ENCODE measurements at regions not wholly inside any gene's neighbourhood (a gene's known extent, or its start where the extent isn't known, plus 50 kb on each side); places are given as distances from the start of the nearest gene placed in this dataset.

DNA sequence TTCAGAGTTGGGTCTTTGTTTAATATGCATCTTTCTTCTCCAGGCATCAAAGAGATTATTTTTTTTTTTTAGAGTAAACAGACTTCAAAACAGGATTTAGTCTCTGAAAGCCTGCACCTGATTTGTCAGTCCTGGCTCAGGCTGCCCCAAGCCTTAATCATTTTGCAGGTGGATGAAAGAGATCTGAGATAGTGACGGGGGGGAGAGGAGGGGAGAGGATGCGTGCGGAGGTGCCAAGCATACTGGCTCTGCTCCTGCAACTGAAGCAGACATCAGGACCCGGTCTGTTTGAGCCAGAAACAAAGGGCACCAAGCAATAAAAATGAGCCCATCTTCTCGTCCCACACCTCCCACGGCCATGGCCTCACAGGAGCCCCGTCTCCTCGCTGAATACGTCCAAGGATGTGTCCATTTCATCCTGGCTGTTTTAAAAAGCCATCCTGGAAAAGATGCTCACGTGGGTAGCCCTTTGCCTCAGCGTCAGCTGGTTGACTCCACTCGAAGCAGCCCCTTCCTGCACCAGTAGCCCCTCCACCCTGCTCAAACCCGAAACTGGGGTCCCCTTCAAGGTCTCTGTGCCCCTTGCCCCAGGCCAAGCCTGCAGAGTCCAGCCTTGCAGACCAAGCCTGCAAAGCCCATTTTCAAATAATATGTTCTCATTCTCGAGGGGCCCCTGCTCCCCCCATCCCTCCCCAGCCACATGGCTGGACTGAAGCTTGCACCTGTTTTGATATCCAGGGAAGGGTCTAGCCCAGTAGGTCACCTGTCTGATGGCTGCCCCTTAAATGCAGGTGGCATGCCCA, 84.8 kb upstream of the TNRC6C start:
- DNase-seq (ENCODE audit: low read depth in 1 of 2, low spot score in 1 of 2) = no peak
- in situ Hi-C loops (cut with HindIII; ENCODE audit: low pct_unique_long_range_greater_than_20kb, low sequenced_read_pairs) = no loop called here
- TF ChIP-seq JUND (IDR thresholded peaks at IDR 0.05; ENCODE audit: low read depth) = no peak

DNA sequence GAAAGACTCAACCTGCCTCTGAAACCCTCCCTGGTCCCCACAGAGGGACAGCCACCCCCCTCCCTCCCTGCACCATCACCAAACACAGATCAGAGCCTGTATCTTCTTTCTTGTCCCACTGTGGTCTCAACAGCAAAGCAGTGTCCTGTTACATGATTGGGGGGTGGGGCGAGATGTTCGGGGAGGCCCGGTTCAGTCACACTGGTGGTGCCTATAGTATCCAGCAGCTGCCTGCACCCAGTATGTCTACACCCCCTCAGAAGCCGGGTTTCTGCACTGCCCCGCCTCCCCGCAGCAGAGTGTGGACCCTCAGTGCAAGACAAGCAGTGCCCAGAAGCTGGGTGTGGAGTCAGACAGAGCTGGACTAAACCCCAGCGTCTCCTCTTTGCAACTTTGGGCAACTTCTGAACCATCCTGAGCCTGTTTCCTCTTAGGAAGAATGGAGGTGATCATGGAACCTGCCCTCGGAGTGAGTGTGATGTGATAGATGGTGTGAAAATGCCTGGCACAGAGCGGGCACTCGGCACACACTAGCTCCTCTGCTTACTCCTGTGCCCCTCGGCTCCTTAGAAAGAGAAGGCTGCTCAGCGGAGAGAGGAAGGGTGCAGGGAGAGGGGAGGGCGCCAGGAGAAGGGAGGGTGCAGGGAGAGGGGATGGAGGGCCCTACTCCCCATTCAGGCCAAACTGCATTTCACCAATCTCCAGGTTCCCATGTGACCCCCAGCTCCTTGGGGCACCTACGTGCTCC, 84.0 kb upstream of the TNRC6C start:
- no peak for DNase-seq (ENCODE audit: low read depth in 1 of 2, low spot score in 1 of 2)
- no peak for TF ChIP-seq JUND (IDR thresholded peaks at IDR 0.05; ENCODE audit: low read depth)
- in situ Hi-C loops (cut with HindIII; ENCODE audit: low pct_unique_long_range_greater_than_20kb, low sequenced_read_pairs) = no loop called here

DNA sequence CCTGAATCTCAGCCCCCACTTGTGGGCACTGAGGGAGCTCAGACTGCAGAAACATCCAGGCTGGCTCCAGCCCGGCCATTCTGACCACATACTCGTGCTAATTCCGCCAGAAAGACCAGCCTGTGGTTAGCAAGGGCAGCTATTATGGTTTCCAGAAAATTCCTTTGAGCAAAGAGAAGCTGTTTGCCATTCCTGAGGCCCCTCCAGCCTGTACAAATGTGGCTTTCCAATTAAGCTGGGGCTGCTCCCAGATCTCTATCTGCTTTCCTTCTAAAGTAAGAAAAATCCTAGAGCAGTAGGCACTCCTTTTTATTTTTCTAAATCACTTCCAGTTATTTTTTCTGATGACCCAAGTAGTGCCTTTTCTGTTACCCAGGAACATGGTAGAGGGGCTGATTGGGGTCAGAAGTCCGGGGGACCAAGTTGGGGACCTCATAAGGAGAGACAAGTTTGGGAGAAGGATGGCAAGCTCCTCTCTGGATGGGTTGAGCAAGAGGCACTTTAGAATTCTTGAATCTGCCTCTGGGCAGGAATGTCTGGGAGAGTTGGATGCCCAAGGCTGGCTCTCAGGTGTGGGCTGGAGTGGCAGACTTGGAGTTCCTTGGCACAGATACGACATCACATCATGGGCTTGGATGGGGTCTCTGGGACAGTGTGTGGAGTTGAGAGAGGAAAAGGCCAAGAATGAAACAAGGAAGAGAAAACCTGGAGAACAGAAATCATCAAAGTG, 83.3 kb upstream of the TNRC6C start:
- DNase-seq (ENCODE audit: low read depth in 1 of 2, low spot score in 1 of 2) = peak; percentile 43 to 75
- no peak for TF ChIP-seq JUND (IDR thresholded peaks at IDR 0.05; ENCODE audit: low read depth)
- in situ Hi-C loops (cut with HindIII; ENCODE audit: low pct_unique_long_range_greater_than_20kb, low sequenced_read_pairs) = no loop called here

- no peak for TF ChIP-seq JUND (IDR thresholded peaks at IDR 0.05; ENCODE audit: low read depth)
- in situ Hi-C loops (cut with HindIII; ENCODE audit: low pct_unique_long_range_greater_than_20kb, low sequenced_read_pairs) = no loop called here
- DNase-seq (ENCODE audit: low read depth in 1 of 2, low spot score in 1 of 2) = peak in 1 of 2 experiments; percentile 48
These were observed 82.5 kb upstream of the TNRC6C start for GRCh38 chr17:77875881-77876509.

DNA sequence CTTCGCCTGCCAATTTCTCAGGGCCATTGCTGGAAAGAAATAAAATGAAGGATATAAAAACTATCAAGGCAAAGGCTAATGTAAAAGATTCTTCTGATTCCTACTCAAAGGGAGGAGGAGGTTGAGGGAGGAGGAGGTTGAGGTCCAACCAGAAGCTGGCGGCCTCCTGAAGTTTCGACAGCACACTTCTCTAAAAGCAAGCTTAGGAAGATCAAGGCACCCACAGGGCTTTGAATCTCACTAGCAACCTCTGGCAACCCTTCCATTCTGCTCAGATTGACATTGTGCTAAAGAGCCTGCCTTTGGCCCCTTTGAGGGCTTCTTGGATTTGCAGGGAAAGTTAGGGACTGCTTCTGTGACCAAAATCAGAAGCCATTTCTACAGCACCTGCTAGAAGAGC, 81.5 kb upstream of the TNRC6C start:
- TF ChIP-seq JUND (IDR thresholded peaks at IDR 0.05; ENCODE audit: low read depth) = no peak
- DNase-seq (ENCODE audit: low read depth in 1 of 2, low spot score in 1 of 2) = no peak
- in situ Hi-C loops (cut with HindIII; ENCODE audit: low pct_unique_long_range_greater_than_20kb, low sequenced_read_pairs) = no loop called here

GRCh38 chr17:77877646-77878355, 80.7 kb upstream of the TNRC6C start:
- no peak for TF ChIP-seq JUND (IDR thresholded peaks at IDR 0.05; ENCODE audit: low read depth)
- DNase-seq (ENCODE audit: low read depth in 1 of 2, low spot score in 1 of 2) = no peak
- in situ Hi-C loops (cut with HindIII; ENCODE audit: low pct_unique_long_range_greater_than_20kb, low sequenced_read_pairs) = no loop called here

DNA sequence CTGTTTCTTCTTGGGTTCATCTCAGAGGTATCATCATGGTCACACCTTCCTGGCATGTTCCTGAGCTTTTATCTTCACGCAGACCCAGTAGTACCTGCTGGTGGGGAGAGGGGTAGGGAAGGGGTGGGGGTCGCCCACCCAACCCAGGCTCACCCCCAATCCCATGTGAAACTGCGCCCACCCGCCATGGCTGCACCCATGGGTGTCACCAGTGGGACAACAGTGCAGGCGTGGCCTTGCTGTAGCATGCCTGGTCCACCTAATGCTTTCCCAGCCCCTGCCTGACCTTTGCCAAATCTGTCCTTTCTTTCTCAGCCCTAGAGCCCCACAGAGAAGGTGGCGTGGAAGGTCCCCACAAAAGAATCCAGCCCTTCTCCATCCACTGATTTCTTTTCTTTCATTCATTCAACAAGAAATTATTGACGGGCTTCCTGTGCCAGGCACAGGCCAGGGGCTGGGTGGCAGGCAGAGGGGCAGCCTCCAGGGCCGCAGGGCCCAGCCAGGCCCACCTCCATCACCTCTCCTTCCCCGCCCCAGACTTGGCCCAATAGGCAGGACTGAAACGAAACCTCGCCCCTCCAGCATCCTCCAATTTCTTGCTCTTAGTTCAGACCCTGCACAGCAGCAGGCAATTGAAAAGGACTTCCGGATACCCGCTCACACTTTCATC, 79.1 kb upstream of the TNRC6C start:
- no peak for DNase-seq (ENCODE audit: low read depth in 1 of 2, low spot score in 1 of 2)
- in situ Hi-C loops (cut with HindIII; ENCODE audit: low pct_unique_long_range_greater_than_20kb, low sequenced_read_pairs) = no loop called here
- TF ChIP-seq JUND (IDR thresholded peaks at IDR 0.05; ENCODE audit: low read depth) = no peak

- in situ Hi-C loops (cut with HindIII; ENCODE audit: low pct_unique_long_range_greater_than_20kb, low sequenced_read_pairs) = no loop called here
- no peak for DNase-seq (ENCODE audit: low read depth in 1 of 2, low spot score in 1 of 2)
- no peak for TF ChIP-seq JUND (IDR thresholded peaks at IDR 0.05; ENCODE audit: low read depth)
These were observed 78.6 kb upstream of the TNRC6C start for GRCh38 chr17:77879896-77880280.

GRCh38 chr17:77880711-77881450, 77.6 kb upstream of the TNRC6C start:
- no peak for TF ChIP-seq JUND (IDR thresholded peaks at IDR 0.05; ENCODE audit: low read depth)
- no peak for DNase-seq (ENCODE audit: low read depth in 1 of 2, low spot score in 1 of 2)
- in situ Hi-C loops (cut with HindIII; ENCODE audit: low pct_unique_long_range_greater_than_20kb, low sequenced_read_pairs) = no loop called here

GRCh38 chr17:77881545-77881944, 77.0 kb upstream of the TNRC6C start:
- DNase-seq (ENCODE audit: low read depth in 1 of 2, low spot score in 1 of 2) = no peak
- in situ Hi-C loops (cut with HindIII; ENCODE audit: low pct_unique_long_range_greater_than_20kb, low sequenced_read_pairs) = no loop called here
- TF ChIP-seq JUND (IDR thresholded peaks at IDR 0.05; ENCODE audit: low read depth) = no peak

- no peak for DNase-seq (ENCODE audit: low read depth in 1 of 2, low spot score in 1 of 2)
- TF ChIP-seq JUND (IDR thresholded peaks at IDR 0.05; ENCODE audit: low read depth) = no peak
- in situ Hi-C loops (cut with HindIII; ENCODE audit: low pct_unique_long_range_greater_than_20kb, low sequenced_read_pairs) = no loop called here
These were observed 76.5 kb upstream of the TNRC6C start for GRCh38 chr17:77882040-77882439.

Measured in T47D (cell line).